Ureter (tissue), 1 donor: ENCODE measurements at regions not wholly inside any gene's neighbourhood (a gene's known extent, or its start where the extent isn't known, plus 50 kb on each side); places are given as distances from the start of the nearest gene placed in this dataset.
"Not testable (repeated sequence)": the region's sequence is repeated elsewhere in the genome, so short reads cannot be mapped to it uniquely, and the experiment has no call there.

ENCODE experiments used
- DNase-seq: peaks from one replicate; pipeline ENCODE4 v3.0.0-alpha.2; 2020; ENCODE audit warnings: low spot score
- donor health status: DM: yes; HTN: yes; CAD: no.

DNA sequence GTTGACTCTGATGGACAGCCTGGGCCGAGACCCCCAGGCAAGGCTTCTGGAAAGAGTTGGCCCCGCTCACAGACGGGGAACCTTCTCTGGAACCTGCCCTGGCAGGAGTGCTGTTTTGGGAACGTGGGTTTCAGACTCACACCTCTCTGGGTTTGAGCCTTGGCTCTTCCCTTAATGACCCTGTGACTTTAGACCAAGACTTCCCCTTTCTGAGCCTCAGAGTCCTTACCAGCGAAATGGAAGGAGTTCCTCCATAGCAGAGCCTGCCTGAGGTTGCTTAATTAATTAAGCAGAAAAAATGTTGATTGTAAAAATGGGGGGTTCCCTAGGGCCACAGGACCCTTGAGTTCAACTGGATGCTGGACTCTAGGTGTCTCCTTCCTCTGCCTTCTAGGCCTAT, 408.2 kb downstream of the SEC14L1 start:
- DNase-seq = no peak

DNA sequence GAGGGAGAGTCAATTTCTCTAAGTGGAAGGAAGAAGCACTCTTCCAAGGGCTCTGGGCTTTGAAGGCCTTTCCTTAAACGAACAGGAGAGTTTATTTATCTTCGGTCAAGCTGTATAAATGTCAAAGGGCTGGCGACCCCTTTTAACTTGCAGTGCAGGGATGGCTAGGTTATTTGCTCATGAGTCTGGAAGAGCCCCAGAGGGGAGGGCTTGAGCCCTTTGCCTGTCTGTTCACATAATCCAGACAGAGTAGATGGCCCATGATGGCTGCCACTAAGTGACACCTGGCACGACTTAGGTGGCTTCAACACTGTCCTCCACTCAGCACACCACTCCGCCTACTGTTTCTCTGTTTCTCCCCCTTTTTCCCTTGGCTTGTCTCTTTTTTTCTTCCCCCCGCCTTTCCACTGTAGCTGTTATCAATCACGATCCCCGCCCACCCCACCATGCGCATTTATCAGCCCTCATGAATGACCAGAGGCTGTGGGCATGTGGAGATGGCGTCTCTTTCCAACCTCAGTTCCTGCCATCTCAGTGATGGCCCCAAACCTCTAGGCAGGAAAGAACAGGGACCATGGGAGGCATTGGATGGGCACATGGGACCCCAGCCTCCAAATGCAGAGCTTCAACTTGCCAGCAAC, 408.7 kb upstream of the TNRC6C start:
- no peak for DNase-seq

DNA sequence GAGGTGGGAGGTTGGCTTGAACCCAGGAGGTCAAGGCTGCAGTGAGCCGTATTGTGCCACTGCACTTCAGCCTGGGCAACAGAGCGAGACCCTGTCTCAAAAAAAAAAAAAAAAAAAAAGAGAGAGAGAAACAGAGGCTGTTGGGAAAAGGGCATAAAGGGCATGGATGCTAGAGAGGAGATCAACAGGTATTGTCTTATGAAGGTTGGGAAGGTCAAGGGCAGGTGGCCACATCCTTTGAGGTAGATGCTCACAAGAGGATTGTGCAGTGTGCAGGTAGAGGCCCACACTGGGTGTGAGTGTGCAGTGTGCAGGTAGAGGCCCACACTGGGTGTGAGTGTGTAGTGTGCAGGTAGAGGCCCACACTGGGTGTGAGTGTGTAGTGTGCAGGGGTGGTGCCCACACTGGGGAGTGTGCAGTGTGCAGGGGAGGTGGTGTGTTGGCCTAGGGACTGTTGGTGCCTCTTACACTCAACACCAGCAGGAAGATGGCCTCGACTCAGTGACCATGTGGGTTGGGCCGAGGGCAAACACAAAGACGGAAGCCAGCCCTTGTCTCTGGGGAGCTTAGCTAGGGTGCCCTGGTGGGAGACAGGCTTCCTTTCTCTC, 404.9 kb upstream of the TNRC6C start:
- no peak for DNase-seq

DNA sequence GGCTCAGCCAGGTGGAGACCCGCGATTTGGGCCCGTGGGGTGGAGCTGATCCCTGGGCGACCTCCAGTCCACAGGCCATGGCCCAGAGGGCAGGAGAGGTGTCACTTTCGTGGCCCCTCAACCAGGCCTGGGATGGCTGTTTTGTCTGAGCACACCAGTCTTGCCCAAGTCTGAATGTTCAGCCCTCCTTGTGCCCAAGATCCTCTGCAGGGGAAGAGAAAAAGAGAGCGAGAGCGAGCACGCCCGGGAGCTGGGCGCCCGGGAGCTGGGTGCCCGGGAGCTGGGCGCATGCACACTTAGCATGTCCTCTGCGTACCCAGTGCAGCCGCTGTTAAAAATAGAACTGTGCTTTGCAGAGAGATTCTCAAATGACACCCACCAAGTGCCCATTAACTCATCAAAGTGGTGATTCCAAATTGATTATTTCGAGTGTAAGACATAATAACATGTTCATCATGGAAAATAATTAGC, 403.3 kb upstream of the TNRC6C start:
- no peak for DNase-seq

DNA sequence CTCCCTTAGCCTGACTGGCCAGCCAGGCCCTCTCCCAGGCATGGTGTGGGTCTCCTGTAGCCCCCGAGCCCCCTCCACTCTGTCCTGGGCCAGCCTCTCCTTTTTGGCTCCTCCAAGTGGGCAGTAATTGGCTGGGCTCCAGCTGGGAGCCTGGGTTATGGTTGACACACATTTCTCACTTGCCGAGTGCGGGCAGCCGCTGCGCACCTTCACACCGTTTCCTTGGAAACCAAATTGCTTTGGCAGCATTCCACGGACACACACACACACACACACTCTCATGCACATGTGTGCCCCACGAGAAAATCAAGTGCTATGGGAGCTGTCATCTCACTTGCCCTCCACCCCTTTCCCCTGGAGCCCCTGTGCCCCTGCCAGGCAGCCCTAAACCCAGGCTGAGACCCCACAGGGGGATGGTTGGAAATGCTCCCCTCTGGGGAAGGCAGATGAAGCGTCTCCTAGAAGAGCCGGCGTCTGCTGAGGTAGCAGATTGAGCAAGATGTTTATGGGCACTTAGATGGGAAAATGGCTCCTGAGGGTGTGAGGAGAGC, 402.7 kb upstream of the TNRC6C start:
- peak; percentile 80 for DNase-seq

DNA sequence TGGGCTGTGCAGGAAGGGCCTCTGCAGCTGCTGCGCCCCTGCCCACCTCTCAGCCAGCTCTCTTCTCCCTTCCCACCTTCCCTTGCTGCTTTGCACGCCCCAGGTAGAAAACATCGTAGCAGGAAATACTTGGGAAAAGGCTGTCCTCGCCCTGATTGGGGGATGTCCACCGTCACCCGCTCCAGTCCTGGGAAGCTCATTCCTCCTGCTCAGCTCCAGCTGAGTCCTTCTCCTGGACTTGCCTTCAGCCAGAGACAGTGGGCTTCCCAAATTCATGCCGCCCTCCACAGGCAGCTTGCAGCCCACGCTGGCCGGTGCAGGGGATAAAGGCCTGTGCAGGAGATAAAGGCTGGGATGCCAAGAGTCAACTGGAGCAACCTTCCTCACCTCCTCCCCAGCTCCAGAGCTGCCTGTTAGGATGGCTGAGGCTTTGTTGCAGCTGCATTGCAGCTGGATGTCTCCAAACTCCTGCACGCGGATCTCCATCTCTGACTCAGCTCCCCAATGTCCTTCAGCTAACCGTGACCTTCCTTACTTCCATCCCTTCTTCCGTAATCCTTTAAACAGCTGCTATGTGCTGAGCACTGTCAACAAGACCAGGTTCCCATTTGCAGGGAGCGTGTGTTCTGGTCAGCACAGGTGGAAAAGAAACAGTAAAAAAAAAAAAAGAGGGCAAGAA, 402.0 kb upstream of the TNRC6C start:
- no peak for DNase-seq

DNA sequence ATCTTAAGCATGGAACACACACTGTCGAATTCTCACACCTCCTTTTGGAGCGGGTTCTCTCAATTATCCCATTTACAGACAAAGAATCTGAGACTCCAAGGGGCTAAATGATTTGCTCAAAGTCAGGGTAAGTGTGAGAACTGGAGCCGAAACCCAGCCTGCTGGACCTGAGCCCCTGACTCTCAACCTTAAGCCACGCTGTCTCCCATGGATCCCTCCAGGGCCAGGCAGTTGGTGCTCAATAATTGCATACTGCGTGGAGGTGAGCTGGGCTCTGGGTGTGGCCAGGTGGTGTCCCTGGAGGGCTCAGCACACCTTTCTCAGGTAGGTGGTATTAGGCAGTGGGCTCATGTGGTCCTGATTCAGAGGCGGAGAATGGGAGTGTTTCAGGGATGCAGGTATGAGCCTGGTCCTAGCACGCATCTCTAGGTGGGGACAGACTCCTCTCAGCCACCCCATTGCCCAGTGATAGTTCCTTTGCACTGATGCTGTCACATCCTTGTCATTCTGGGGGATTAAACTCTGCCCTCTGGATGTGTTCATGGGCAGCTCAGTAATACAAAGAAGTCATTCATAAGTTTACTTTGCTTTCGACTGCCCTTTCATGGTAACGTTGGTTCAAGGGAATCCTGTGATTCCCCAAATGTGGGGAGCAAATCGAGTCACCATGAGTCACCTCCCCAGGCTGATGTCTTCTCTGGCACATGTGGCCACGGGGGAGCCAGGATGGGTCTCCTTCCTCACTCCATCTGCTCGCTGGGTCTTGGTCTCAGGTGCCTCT, 399.5 kb upstream of the TNRC6C start:
- no peak for DNase-seq

DNA sequence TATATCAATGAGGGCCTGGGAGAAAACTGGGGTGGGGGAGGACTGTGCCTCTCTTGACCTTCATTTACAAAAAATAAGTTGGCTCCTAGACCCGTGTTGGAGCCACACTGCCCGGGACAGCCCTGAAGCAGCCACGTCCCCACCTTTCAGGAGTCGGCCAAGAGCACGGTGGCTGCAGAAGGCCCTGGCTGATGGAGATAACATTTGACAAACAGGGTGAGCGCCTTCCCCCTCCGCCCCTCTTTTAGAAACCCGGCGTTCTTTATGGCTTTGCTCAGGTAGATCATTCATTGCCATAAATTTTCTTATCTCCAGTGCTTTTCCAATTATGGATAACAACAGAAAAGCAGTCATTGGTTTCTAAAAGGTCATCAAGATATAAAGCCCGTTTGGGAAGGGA, 398.1 kb upstream of the TNRC6C start:
- no peak for DNase-seq

DNA sequence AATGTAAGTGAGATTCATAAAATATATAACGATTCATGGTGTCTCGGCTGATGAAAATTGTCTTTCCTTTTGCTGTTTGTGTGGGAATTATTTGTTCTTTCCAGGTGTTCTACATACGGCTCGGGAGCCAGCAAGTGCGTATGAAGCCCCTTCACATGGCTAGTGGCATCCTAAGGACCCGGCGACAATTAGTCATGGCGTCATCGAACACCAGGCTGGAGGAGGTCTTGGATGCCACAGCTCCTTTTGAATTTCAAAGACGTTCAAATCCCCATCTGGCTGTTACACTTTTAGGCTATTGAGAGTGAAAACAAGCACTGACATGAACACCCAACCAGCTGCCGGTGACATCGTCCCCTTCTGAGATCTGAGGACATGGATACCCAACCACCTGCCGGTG, 397.7 kb upstream of the TNRC6C start:
- no peak for DNase-seq

DNA sequence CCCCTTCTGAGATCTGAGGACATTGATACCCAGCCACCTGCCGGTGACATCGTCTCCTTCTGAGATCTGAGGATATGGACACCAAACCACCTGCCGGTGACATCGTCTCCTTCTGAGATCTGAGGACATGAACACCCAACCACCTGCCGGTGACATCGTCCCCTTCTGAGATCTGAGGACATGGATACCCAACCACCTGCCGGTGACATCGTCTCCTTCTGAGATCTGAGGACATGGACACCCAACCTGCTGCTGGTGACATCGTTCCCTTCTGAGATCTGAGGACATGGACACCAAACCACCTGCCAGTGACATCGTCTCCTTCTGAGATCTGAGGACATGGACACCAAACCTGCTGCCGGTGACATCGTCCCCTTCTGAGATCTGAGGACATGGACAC, 396.1 kb upstream of the TNRC6C start:
- not testable (repeated sequence) for DNase-seq

DNA sequence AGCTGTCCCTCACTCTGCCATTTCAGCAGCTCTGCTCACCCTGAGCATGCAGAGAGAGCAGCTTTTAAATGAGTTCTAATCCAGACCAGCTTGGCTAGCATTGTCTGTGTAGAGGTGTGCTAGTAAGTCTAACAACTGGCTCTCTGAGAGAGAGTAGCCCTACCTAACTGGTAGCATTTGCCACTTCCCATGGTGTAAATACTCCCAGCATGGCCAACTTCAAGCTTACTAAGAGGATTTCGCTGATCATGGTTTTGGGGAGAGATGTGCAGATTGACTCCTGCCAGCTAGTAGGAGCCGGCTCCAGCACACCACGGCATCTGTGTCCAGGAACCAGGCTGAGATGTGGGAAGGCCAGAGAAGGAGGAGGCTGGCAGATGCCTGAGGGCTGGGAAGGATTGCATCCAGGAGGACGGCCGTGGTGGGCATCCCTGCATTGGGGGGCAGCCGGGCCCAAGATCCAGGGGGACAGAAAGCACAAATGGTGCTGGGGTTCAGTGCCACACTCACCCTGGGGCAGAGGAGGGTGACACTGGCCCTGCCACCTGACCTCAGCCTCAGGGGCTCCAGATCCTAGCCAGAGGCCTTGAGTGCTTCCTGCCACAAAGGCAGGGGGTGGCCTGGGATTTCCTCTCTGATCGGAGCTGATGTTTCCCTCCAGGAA, 394.9 kb upstream of the TNRC6C start:
- DNase-seq = no peak

DNA sequence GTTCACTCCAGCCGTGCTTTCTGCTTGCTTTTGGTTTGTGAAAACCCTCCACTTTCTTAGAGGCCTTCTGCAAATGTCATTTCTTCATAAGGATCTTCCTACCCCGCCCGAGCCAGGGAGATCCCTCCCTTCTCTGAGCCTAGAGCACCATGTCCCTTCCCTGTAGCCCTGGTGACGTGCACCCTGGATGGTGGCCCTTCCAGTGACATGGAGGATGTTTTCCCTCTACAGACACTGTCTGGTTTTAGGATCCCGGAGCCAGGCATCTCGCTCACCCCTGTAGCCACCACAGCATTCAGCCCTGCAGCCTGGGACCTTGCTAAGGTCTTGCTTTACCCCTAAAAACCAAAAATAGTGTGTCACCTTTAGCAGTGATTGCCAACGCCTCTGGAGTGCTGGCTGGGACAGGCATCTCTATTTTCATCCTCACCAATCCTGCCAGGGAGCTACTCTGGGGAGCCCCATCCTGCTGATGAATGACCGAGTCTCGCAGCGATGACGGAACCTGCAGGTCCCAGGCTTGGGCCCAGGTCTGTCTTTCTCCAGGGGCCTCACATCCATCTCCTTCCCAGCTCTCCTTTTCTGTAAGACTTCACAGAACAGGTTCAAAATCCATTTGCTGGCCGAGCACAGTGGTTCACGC, 394.1 kb upstream of the TNRC6C start:
- DNase-seq = no peak

DNA sequence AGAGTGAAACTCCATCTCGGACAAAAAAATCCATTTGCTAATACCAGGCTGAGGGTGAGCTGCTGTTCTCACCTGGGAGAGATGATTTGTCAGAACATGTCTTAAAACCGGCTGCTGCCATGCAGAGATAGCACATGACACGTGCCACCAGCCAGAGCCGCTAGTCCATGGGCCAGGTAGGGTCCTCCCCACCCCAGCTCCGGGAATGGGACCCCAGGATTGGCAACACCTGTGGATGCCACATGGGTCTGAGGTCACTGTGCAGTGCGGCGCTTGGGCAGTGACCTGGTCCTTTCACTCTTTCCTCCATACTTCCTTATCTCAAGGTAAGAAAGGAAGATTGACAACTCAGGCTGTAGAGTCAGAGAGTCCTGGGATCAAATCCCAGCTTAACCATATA, 393.3 kb upstream of the TNRC6C start:
- DNase-seq = no peak

DNA sequence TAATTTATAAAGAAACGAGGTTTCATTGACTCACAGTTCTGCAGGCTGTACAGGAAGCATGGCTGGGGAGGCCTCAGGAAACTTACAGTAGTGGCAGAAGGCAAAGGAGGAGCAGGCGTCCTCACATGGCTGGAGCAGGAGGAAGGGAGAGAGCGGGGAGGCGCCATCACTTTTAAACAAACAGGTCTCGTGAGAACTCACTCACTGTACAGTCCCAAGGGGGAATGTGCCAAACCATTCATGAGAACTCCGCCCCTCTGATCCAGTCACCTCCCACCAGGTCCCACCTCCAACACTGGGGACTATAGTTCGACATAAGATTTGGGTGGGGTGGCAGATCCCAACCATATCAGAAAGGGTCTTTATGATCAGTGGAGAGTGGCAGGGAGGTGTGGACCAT, 392.4 kb upstream of the TNRC6C start:
- DNase-seq = no peak

DNA sequence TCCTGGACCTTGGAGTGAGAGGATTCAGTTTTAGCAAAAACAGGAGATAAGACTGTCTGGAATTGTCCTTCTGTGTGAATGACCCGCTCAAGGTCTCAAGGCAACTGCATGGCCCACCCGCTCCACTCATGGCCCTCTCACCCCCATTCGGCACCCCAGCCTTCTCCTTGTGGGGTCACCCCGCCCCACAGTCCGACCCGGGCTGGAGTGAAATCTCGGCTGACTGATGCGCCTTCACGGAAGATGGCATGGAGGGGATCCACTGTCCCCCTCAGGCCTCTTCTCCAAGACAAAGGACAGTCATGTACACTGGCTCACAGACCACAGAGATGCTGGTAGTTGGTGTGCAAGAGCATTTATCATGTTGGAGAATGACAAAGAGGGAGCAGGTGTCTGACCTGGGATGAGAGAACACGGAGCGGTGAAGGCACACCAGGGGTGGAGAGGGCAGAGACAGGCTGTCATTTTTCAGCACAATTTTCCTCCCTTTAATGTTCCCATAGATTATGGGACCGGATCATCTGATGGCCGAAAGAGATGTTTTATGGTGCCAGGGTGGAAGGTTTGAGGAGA, 391.9 kb upstream of the TNRC6C start:
- no peak for DNase-seq

DNA sequence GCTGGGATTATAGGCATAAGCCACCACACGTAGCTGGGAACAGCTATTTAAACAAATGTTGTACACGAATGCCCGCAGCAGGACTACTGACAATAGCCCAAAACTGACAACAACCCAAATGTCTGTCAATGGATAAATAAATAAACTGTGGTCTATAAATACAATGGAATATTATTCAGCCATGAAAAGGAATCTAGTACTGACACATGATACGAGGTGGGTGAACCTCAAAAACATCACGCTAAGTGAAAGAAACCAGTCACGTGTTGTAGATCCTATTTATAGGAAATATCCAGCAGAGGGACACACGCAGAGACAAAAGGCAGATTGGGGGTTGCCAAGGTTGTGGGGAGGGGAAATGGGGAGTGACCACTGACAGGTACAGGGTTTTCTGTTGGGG, 390.0 kb upstream of the TNRC6C start:
- DNase-seq = no peak

DNA sequence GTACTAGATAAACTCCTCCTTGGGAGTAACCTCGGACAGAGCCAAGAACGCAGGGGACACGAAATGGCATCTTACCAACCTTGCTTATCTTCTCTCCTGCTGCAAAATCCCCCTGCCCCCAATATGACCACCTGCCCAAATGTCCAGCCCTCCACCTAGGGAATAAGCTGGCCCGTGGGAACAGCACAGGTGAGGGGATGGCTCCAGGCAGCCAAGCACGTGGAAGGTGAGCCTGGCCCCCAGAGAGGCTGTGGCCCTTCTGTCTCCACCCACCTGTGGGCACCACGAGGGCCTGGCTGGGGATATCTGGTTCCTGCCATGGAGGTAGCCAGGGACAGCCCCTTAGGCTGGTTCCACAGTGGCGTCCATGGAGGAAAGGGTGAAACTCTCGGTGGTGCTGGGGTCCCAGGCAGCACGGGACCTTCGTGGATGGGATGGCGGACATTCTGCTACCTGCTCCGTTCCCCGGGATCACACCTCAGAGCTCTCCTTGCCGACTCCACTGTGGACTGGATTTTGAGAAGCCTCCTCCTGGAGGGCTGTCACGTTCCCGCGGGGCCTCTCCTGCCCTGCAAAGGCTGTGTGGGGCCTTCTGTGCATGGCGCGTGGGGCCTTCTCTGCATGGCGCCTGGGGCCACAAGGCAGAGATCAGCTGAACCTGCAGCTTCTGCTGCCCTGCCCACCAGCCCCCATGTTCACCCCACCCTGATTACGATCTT, 388.5 kb upstream of the TNRC6C start:
- no peak for DNase-seq

DNA sequence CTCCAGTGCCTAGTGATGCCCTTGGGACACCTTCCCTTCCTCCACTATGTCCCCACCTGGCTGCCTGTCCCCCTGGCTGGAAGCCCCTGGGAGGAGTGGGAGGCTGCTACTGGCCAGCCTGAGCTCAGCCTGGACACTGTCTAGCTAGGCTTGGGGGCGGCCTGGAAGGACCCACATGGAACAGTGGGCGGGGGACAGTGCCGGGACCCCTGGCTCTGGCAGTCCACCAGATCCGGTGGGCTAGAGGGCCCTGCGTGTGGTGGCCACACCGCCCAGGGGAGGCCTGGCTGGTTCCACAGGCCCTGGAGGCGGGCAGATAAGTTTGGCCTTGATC, 388.0 kb upstream of the TNRC6C start:
- DNase-seq = no peak

DNA sequence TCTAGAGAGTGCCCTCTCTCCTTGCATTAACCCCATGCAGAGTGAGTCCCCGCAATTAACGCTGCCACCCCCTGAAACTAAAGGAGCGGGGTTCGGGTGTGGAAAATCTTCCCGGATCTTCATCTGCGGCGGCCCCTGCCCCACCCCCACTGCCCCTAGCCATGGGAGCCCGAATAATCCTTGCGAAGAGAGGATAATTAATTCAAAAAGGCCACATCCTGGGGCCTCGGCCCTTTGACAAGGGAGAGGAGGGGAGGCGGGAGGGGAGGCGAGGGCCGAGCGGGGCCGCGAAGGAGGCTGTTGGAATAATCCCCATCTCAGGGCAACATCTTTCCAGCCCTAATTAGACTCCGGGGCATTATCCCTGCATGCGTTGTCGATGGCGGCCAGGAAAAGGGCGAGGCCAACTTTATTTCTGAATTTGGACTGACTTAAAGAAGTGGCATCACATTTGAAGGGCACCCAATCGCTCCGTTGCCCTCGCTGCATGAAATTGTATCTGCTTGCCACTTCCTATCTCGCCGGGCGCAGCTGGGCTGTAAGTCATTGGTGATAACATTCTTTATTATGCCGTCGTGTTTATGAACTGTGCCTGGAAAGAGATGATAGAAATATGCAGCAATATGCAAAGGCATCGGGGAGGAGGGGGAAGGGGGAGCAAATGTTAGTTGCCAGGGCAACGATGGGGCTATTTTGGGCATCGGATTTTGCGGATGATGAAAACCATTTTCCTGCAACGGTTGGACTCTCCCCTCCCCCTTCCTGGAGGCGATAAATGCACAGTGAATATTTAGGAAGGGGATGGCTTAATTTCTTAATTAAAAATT, 387.1 kb upstream of the TNRC6C start:
- DNase-seq = no peak
